Trophoblast cell (in vitro differentiated cells and primary cell): ENCODE measurements at regions not wholly inside any gene's neighbourhood (a gene's known extent, or its start where the extent isn't known, plus 50 kb on each side); places are given as distances from the start of the nearest gene placed in this dataset.
A peak's percentile ranks its signal among the peaks of the same experiment; 100 is the strongest.

Experiments used
- DNase-seq, 2 donors: peaks; one replicate each; pipeline ENCODE4 v3.0.0-alpha.2; 2016
- H2AFZ ChIP-seq: 2 replicates; pipeline ENCODE4 v1.6.1; 2013; ENCODE audit warnings: low read length, moderate library complexity, mild to moderate bottlenecking; ENCODE audit not compliant: insufficient read depth, poor library complexity
- H2AK5ac ChIP-seq: 2 replicates; pipeline ENCODE4 v1.6.1; 2013; ENCODE audit warnings: mild to moderate bottlenecking, low read length
- H2BK120ac ChIP-seq: 2 replicates; pipeline ENCODE4 v1.6.1; 2013; ENCODE audit warnings: low read length, mild to moderate bottlenecking, moderate library complexity; ENCODE audit not compliant: insufficient read depth, poor library complexity
- H2BK12ac ChIP-seq: 2 replicates; pipeline ENCODE4 v1.6.1; 2013; ENCODE audit warnings: mild to moderate bottlenecking, low read length, moderate library complexity
- H2BK5ac ChIP-seq: 2 replicates; pipeline ENCODE4 v1.6.1; 2013; ENCODE audit warnings: low read length, low read depth, moderate library complexity, mild to moderate bottlenecking; ENCODE audit not compliant: poor library complexity
- H3K14ac ChIP-seq: 2 replicates; pipeline ENCODE4 v1.6.1; 2013; ENCODE audit warnings: mild to moderate bottlenecking, low read length
- H3K18ac ChIP-seq: 2 replicates; pipeline ENCODE4 v1.6.1; 2013; ENCODE audit warnings: mild to moderate bottlenecking, low read length
- H3K23ac ChIP-seq: 2 replicates; pipeline ENCODE4 v1.6.1; 2013; ENCODE audit warnings: low read length
- H3K27ac ChIP-seq: 2 replicates; pipeline ENCODE4 v1.5.1; 2013; ENCODE audit warnings: low read depth, mild to moderate bottlenecking, inconsistent platforms, low read length, moderate library complexity
- H3K27me3 ChIP-seq: 2 replicates; pipeline ENCODE4 v1.6.1; 2013; ENCODE audit warnings: inconsistent platforms, mild to moderate bottlenecking, low read length, moderate library complexity; ENCODE audit not compliant: insufficient read depth
- H3K36me3 ChIP-seq, 2 experiments: 1 replicate in 1 of 2; 2 replicates in 1 of 2; pipeline ENCODE4 v1.6.1; 2013; ENCODE audit warnings: low read length in 2 of 2, mild to moderate bottlenecking in 2 of 2, moderate library complexity in 1 of 2; ENCODE audit not compliant: insufficient read depth in 2 of 2, control insufficient read depth in 1 of 2
- H3K4ac ChIP-seq: 2 replicates; pipeline ENCODE4 v1.6.1; 2013; ENCODE audit warnings: low read depth, mild to moderate bottlenecking, low read length, moderate library complexity
- H3K4me1 ChIP-seq, 2 experiments: 1 replicate in 1 of 2; 2 replicates in 1 of 2; pipeline ENCODE4 v1.6.1; 2013; ENCODE audit warnings: low read length in 2 of 2, mild to moderate bottlenecking in 2 of 2, moderate library complexity in 1 of 2; ENCODE audit not compliant: insufficient read depth in 2 of 2, control insufficient read depth in 1 of 2
- H3K4me2 ChIP-seq: 2 replicates; pipeline ENCODE4 v1.6.1; 2013; ENCODE audit warnings: inconsistent platforms, mild to moderate bottlenecking, low read length, moderate library complexity
- H3K4me3 ChIP-seq: 2 replicates; pipeline ENCODE4 v1.5.1; 2013; ENCODE audit warnings: mild to moderate bottlenecking, low read depth, low read length, inconsistent platforms
- H3K79me1 ChIP-seq: one replicate; pipeline ENCODE4 v1.6.1; 2013; ENCODE audit warnings: low read length
- H3K79me2 ChIP-seq: 2 replicates; pipeline ENCODE4 v1.6.1; 2013; ENCODE audit warnings: low read length, mild to moderate bottlenecking; ENCODE audit not compliant: control insufficient read depth, insufficient read depth, poor library complexity
- H3K9ac ChIP-seq: 2 replicates; pipeline ENCODE4 v1.6.1; 2013; ENCODE audit warnings: mild to moderate bottlenecking, low read length
- H3K9me3 ChIP-seq: 2 replicates; pipeline ENCODE4 v1.6.1; 2013; ENCODE audit warnings: low read depth, mild to moderate bottlenecking, control low read depth, inconsistent platforms, low read length; ENCODE audit not compliant: insufficient read depth
- H4K12ac ChIP-seq: 2 replicates; pipeline ENCODE4 v1.6.1; 2013; ENCODE audit warnings: low read depth, mild to moderate bottlenecking, low read length, moderate library complexity
- H4K8ac ChIP-seq: 2 replicates; pipeline ENCODE4 v1.6.1; 2013; ENCODE audit warnings: low read depth, mild to moderate bottlenecking, low read length, moderate library complexity
- H4K91ac ChIP-seq: one replicate; pipeline ENCODE4 v1.6.1; 2013; ENCODE audit warnings: low read depth, mild to moderate bottlenecking, low read length, moderate library complexity
- WGBS: extraction: QIAGEN DNeasy Blood & Tissue Kit; methylation state at CpG from one replicate; pipeline ENCODE4 v1.1.7; 2013; ENCODE audit warnings: missing lambda C conversion rate; ENCODE audit not compliant: insufficient read length, insufficient coverage; ENCODE audit errors: extremely low coverage; 5-methylcytosine and 5-hydroxymethylcytosine counted together

GRCh38 chrX:40316502-40316901, 218.7 kb upstream of the BCOR start:
- no peak overlapping the region for H4K8ac ChIP-seq
- no peaks in the 10 kb centered on the region for H3K79me2 ChIP-seq
- no peaks in the 10 kb centered on the region for H3K79me1 ChIP-seq
- H4K91ac ChIP-seq = no peak overlapping the region
- no peak overlapping the region for H3K4me2 ChIP-seq
- whole genome bisulfite sequencing = no CpG with 5 or more reads among the region's 5 CpGs
- peaks cover 2% of the 10 kb centered on the region for H3K9me3 ChIP-seq
- no peaks in the 10 kb centered on the region for H3K4me1 ChIP-seq
- H3K4me3 ChIP-seq = no peak overlapping the region
- no peak overlapping the region for H3K9ac ChIP-seq
- H3K27ac ChIP-seq = no peak overlapping the region
- no peak overlapping the region for H2BK120ac ChIP-seq
- H2BK5ac ChIP-seq = no peak overlapping the region
- no peak overlapping the region for H3K18ac ChIP-seq
- H3K14ac ChIP-seq = no peak overlapping the region
- no peak overlapping the region for H3K23ac ChIP-seq
- H3K36me3 ChIP-seq = peaks cover 0 to 2% of the 10 kb centered on the region in 2 experiments
- H4K12ac ChIP-seq = no peak overlapping the region
- no peak overlapping the region for H2AK5ac ChIP-seq
- no peak overlapping the region for H3K4ac ChIP-seq
- no peaks in the 10 kb centered on the region for H3K27me3 ChIP-seq
- no peak overlapping the region for H2BK12ac ChIP-seq
- no peak for DNase-seq
- H2AFZ ChIP-seq = no peak overlapping the region

- H2BK12ac ChIP-seq = no peak overlapping the region
- no peak overlapping the region for H3K9ac ChIP-seq
- H2AFZ ChIP-seq = no peak overlapping the region
- H4K8ac ChIP-seq = no peak overlapping the region
- no peak overlapping the region for H3K4me3 ChIP-seq
- H3K14ac ChIP-seq = no peak overlapping the region
- H3K9me3 ChIP-seq = peaks cover 2% of the 10 kb centered on the region
- H3K27ac ChIP-seq = no peak overlapping the region
- peaks cover 0 to 1% of the 10 kb centered on the region in 2 experiments for H3K4me1 ChIP-seq
- peaks cover 0 to 2% of the 10 kb centered on the region in 2 experiments for H3K36me3 ChIP-seq
- no peak overlapping the region for H2BK120ac ChIP-seq
- H3K27me3 ChIP-seq = no peaks in the 10 kb centered on the region
- no peak overlapping the region for H2AK5ac ChIP-seq
- H3K23ac ChIP-seq = no peak overlapping the region
- H3K79me2 ChIP-seq = no peaks in the 10 kb centered on the region
- no peak overlapping the region for H4K12ac ChIP-seq
- peak; percentile 5 to 24 for DNase-seq
- no peak overlapping the region for H3K4me2 ChIP-seq
- H3K4ac ChIP-seq = no peak overlapping the region
- no peak overlapping the region for H2BK5ac ChIP-seq
- no CpG with 5 or more reads among the region's 4 CpGs for WGBS
- peaks cover 3% of the 10 kb centered on the region for H3K79me1 ChIP-seq
- H3K18ac ChIP-seq = no peak overlapping the region
- no peak overlapping the region for H4K91ac ChIP-seq
Measured at GRCh38 chrX:40314070-40314469, 216.3 kb upstream of the BCOR start.

GRCh38 chrX:40313269-40313668, 215.5 kb upstream of the BCOR start:
- WGBS = no CpG with 5 or more reads among the region's 4 CpGs
- DNase-seq = no peak
- no peak overlapping the region for H3K23ac ChIP-seq

GRCh38 chrX:40310447-40310846, 212.7 kb upstream of the BCOR start:
- no peak overlapping the region for H2BK12ac ChIP-seq
- no peaks in the 10 kb centered on the region for H3K27me3 ChIP-seq
- no peak overlapping the region for H3K4me3 ChIP-seq
- no peak overlapping the region for H3K4me2 ChIP-seq
- no CpG with 5 or more reads among the region's 5 CpGs for WGBS
- H3K23ac ChIP-seq = no peak overlapping the region
- no peak overlapping the region for H3K14ac ChIP-seq
- peaks cover 0 to under 1% of the 10 kb centered on the region in 2 experiments for H3K36me3 ChIP-seq
- no peaks in the 10 kb centered on the region for H3K9me3 ChIP-seq
- no peak overlapping the region for H2AK5ac ChIP-seq
- no peak overlapping the region for H2BK120ac ChIP-seq
- H2BK5ac ChIP-seq = no peak overlapping the region
- peaks cover 0 to 1% of the 10 kb centered on the region in 2 experiments for H3K4me1 ChIP-seq
- H3K4ac ChIP-seq = no peak overlapping the region
- H3K9ac ChIP-seq = no peak overlapping the region
- H4K12ac ChIP-seq = no peak overlapping the region
- DNase-seq = no peak
- no peak overlapping the region for H3K18ac ChIP-seq
- no peak overlapping the region for H4K91ac ChIP-seq
- H3K79me1 ChIP-seq = peaks cover 3% of the 10 kb centered on the region
- no peak overlapping the region for H2AFZ ChIP-seq
- no peaks in the 10 kb centered on the region for H3K79me2 ChIP-seq
- no peak overlapping the region for H3K27ac ChIP-seq
- H4K8ac ChIP-seq = no peak overlapping the region

More at GRCh38 chrX:40313269-40313668, 215.5 kb upstream of the BCOR start:
- Histone ChIP-seq H4K8ac (no peak overlapping the region), H3K4me2 (no peak overlapping the region), H3K27me3 (no peaks in the 10 kb centered on the region), H2AK5ac (no peak overlapping the region), H2BK12ac (no peak overlapping the region), H3K14ac (no peak overlapping the region), H3K79me2 (no peaks in the 10 kb centered on the region), H3K18ac (no peak overlapping the region), H3K4me1 (peaks cover 0 to 1% of the 10 kb centered on the region in 2 experiments), H3K27ac (no peak overlapping the region), H2BK5ac (no peak overlapping the region), H4K12ac (no peak overlapping the region), H3K9me3 (peaks cover 2% of the 10 kb centered on the region), H4K91ac (no peak overlapping the region), H3K9ac (no peak overlapping the region), H3K36me3 (peaks cover 0 to 2% of the 10 kb centered on the region in 2 experiments), H3K79me1 (peaks cover 3% of the 10 kb centered on the region), H2BK120ac (no peak overlapping the region), H3K4ac (no peak overlapping the region), H2AFZ (no peak overlapping the region), H3K4me3 (no peak overlapping the region)
